NCI-H2196 (cell line): ENCODE measurements at regions not wholly inside any gene's neighbourhood (a gene's known extent, or its start where the extent isn't known, plus 50 kb on each side); places are given as distances from the start of the nearest gene placed in this dataset.

Source experiments
- DNase-seq: peaks from one replicate; lab custom pipeline; 2025; ENCODE audit not compliant: unreplicated experiment; lab: John Stamatoyannopoulos, UW

DNA sequence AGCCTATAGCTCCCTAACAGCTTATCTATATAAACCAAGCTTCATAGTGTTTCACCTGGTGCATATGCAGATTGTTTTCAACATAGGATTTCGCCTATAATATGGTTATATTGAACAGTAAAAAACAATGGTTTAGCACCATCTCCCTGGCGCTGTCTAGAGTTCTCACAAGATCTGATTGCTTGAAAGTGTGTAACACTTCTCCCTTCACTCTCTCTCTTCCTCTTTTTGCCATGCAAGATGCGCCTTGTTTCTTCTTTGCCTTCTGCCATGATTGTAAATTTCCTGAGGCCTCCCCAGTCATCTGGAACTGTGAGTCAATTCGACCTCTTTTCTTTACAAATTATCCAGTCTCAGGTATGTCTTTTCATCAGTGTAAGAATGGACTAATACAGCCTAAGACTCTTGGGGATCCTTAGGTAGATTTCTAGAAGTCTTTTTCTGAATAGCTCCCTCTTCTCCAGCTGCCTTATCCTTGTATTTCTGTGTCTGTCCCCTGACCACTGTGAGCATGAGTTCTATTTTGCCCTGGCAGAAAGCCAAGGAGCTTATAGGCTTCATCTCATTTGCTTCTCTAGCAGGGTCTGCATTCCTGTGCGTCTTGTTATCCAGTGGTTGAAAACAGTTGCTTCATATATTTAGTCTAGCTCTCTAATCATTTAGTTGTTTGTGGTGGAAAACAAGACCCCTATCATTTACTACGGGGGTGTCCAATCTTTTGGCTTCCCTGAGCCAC, 401.6 kb downstream of the GPD2 start:
- DNase-seq: no peak

DNA sequence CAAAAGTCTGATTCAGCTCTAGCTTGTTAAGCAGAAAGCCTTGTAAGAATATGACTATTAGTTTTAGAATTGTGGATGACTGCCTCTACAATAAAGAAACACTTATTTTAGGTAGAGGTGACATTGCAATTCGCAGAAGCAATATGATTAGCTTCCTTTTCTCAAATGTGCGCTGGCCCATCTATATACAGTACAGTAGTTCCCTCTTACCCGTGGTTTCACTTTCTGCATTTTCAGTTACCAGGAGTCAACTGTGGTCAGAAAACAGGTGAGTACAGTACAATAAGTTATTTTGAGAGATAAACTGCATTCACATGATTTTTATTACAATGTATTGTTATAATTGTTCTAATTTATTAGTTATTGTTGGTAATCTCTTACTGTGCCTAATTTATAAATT, 405.1 kb downstream of the GPD2 start:
- no peak for DNase-seq

DNA sequence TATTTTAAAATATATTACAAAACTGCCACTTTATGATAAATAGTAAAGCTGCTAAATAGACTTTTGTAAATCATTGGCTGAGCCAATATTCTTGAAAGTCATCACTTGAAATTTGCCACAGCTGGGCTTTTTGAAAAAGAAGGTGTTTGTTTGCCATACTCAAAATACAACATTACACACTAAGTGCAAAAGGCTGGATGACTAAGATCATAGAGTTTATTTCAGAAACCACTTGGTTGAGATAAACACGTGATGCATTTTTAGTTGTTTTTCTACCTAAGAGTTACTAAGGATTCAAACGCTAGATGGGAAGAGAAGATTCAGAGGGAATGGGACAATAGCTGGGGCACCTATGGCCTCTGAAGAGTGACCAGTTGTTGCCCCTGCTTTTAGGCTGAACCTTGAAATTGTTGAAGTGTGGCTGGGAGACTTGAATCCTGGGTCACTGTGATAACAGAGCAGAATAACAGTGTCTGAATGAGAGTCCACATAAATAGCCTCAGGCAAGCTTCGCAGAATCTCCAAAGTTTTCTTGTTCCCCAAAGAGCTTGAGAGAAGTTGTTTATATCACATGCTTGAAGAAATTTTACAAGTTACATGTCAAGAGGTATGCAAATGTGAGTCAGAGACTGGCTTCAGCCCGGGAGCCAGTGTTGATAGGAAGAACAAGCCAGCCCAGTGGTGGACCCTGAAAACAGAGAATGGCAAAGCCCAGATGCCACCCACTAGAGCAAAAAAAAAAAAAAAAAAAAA, 409.8 kb downstream of the GPD2 start:
- DNase-seq: no peak

DNA sequence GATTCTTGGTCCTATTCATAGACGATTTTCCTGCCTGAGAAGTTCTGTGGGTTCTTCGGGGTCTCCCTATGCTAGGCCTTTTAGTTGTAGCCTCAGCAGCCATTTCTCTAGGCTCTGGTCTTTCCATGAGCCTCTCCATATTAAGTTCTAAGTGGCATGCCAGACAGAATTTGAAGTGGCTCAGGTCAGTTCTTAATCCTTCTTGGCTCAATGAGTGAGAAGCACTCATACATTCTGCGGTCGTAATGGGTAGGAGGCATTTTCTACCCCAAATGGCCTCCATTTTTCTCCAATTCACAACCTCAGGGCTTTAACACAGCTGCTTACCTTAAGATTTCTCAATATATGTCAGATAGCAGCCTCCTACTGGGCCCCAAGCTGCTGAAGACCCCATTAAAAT, 405.3 kb upstream of the GALNT5 start:
- no peak for DNase-seq

DNA sequence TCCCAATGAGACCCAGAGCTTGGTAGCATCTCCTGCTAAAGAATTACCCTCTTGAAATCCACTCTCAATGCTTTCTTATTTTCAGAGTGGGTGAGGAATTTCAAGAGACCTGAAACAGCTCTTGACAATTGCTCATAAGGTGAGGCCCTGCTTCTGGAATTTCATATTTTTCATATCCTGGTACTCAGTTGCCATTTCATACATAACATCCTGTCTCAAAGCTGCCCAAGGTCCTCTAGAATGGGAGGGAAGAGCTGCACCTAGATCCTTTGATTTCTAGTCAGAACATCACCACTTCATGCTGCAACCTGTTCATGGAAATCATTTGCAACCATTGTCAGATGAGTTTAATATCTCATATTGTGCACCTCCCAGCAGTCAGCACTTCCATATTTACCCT, 404.8 kb upstream of the GALNT5 start:
- no peak for DNase-seq

DNA sequence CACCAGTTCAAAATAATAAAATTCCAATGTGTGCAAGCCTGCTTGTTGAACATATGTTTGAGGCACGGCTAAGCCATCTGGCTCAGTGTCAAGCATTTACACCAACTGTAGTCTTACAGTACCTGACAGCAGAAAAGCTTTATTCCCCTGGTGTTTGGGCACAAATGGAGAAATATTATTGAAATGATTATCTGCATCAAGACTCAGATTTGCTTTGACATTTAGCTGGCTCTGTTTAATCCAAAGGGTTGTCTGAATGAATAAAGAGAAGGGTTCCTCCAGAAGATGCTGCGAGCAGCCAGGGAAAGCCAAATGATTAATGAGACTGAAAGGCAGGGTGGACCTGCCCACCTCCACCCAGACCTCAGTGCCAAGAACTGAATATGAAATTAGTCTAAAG, 393.2 kb upstream of the GALNT5 start:
- no peak for DNase-seq

DNA sequence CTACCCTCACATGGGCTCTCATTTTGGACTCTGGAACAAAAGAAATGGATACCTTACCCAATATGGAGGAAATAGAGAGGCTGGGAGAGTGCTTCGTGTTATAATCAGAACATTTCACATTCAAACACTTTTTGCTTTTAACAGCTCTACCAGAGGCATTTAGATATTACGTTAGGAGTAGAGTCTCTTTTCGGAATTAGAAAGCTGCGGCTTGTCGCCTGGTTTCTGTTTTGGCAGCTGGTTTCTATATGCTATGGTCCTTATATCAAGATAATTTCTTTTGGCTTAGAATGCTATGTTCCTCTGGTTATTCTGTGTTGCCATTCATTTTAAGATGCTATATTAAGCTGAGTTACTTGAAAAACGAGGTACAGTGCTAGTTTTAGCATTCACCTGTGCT, 392.8 kb upstream of the GALNT5 start:
- DNase-seq: no peak

DNA sequence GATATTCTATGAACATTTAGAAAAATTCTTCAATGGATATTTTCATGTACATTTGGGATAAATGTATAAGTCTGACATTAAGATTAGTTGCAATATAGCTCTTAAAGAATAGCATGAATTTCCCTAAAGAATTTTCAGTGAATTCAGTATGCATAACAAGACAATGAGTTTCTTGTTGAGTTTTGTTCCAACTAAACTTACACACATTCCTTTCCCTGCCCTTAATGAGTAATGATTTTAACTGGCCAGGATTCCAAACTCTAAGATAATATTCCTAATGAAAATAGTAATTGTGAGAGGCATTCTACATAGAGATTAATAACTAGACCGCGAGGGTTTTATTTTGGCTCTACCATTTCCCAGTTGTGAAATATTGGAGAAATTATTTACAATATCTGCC, 390.3 kb upstream of the GALNT5 start:
- DNase-seq: no peak

DNA sequence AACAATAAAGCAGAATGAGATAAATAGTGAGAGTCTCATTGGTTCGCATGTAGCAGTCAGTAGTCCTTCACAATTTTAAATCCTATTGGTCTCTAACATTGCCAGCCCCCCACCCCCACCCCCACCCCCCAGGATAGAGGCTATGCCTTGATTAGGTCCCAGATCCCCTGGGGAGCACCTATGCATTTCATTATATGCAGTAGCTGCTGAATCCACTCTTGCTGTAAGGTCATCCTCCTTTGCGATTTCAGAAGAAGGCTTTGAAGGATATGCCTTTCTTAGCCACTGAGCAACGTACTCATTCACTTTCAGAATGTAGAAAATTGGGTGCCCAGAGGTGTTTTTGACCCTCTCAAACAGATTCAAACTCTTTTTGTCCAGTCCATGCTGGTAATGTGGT, 382.8 kb upstream of the GALNT5 start:
- no peak for DNase-seq

DNA sequence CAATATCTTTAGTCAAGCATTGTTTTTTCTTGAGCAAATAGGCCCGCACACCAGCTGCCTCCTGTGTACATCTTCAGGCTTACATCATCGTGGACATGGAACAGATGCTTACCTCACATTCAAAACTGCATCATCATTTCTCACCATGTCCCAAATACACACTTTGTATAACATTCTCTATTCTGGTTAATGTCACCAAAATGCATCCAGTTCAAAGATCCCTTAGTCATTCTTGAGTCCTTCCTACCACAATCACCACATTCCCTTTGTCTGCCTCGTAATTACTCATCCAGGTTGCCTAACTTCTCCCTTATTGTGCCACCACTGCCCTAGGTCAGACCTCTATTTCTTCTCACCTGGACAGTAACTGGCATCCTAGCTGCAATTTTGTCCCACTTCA, 373.7 kb upstream of the GALNT5 start:
- no peak for DNase-seq

DNA sequence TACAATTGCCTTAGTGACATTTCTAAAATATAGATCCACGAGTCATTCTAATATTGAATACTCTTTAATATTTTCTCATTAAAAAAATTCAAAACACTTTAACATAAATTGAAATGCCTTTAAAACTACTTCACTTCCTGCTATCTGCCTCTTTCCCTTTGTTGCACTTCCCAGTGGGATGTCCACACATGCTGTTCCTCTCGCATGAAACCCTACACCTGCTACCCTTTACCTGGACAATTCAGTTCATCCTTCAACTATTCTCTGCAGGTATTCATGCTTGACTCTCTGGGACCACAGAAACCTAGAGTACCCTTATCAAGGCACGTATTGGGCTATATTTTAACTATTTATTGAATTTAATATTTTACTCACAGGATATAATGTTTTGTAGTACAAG, 373.3 kb upstream of the GALNT5 start:
- DNase-seq: no peak

DNA sequence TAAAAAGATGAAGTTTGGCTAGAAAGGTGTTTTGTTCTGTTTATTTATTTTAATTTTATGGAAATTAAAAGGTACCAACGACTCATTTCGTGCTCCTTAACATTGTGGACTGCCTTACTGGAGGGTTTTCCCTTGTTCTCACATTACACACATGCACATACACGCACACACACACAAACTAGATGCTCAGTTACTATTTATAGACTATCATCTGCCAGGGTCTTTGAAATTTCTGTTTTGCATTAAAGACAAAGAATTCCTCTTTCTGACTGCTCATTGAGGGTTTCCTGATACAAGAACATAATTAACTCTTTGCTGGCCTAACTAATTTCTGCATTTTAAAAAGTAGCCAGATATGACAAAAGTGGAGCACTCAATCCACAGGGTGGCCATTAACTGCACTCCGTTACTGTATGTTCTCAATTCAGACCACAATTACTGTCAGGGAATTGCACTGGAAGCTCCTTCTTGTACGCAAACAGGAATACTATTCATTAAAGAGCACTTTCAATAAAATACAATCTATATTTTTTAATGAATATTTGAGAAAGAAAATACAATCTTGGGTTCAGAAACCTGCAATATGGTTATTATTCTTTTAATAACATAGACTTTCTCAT, 366.9 kb upstream of the GALNT5 start:
- DNase-seq: no peak

DNA sequence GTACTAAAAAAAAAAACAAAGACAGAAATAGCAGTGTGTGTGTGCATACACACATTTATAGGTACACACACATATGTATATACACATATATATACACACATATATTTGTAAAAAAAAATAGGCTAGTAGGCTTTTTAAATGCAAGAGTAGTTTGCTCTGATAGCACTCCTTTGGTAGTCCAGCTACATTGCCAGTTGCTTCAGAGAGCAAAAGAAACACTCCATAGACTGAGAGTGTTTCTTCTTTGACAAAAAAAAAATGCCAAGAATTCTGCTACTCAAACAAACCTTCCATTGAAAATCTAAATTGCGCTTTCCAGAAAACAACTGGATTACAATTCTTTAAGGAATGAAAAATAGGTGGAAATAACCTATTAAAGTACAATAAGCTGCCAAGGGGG, 365.9 kb upstream of the GALNT5 start:
- no peak for DNase-seq

DNA sequence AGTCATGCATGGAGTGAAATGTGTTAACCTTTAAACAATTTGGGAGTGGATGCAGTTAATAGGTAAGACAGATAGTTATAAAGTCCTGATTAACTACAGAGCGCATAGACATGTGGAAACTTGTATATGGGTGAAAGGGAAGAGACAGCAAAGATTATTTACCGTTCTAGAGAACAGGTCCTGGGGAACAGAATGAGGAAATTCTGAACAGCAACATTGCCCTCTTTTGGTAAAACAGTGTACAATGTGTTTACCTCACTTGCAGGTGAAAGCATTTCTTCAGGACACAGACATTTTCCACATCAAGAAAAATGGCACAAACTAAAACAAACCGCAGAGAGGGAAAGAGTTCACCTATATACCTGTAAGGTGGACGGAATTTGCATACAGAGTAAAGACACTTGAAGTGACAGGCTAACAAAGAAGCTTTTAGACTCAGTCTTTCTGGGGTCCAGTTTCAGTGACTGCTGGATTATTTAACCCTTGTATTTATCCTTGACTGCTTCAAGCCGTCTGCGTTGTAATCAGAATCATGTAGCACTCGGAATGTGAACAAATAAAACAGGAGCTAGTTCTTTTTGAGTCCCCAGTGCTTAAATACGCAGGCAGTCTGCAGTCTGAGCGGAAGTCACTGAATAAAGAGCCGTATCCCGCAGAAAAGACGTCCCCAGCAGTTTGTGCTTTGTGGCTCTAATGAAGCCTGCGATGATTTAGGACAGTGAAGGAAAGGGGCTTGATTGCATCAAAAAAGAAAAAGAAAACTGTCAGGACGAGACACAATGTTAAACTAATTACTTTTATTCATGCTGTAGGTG, 364.8 kb upstream of the GALNT5 start:
- DNase-seq: peak; percentile 57

DNA sequence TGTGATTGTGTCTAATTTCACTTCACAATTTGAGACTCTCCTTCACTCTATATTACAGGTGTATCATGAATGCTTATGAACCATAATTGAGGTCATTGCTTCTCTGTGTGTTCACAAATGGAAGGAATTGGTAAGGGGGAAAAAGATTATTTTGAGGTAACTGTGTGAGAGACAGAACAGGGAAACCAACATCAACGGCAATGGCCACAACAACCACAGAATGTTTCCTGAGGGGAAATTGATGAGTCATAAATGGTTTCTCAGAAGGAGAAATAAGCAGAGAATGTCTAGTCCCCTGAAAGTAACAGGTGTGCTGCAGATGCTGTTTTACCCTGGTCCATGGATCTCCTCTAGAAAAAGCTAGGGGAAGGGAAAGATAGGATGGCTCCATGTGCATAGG, 361.2 kb upstream of the GALNT5 start:
- no peak for DNase-seq

DNA sequence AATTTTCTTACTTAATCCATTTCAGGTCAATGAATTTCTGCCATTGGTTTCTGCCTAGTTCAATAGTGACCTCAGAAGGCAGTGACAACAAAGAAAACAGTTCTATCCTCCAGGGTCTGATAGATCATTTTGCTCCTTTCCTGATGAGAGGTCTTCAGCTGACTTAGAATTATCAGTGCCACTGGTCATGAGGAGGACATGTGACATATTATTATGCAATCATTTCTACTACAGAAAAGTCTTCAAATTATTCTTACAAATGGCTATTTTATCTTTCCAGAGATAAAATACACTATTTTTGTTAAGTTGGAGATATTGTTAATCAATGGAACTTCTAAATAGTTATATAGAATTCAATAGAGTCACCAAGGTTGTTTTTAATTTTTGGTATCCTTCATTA, 360.0 kb upstream of the GALNT5 start:
- DNase-seq: no peak

DNA sequence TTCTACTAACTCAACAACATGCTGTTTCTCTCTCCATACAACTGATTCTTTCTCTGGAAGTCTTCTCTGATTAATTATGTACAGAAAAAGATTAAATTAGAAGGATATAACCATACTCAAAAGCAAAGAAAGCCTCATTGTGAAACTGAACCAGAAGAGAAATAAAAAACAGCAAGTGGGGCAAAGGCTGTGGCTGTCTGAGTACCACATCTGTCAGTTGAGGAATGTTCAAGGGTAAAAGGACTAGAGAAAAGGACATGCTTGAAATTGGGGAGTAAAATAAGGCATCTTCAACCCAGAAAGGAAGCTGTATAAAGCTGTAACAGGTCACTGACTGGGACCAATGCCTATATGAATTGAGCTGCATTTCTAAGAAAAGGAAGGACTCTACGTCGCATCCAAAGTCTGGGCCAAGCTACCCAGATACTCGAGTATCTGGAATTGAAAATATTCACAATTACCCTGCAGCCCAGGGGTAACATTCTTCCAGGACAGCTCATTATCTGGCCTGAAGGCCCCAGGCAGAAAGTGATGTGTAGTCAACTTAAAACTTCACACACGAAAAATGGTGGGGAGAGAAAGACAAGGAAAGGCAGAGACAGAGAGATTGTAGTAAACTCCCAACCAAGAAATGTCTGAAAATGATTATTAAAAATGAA, 356.0 kb upstream of the GALNT5 start:
- DNase-seq: no peak

DNA sequence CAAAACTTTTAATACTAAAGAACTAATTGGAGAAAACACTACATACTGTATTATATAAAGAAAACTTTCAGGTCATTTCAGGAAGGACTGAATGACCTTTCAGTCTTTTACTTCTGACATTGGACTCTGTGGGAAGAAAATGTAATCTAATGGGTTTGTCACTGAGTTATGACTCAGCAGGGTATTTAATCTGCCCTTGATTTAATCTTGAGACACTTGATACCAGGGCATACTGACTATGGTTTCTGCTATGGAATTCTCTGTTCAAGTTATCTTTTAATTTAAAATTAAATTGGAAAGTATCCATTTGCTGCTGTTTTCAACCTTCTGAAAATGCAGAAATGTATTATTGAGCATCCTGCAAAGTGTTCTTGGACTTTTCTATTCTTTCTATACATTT, 354.2 kb upstream of the GALNT5 start:
- no peak for DNase-seq

DNA sequence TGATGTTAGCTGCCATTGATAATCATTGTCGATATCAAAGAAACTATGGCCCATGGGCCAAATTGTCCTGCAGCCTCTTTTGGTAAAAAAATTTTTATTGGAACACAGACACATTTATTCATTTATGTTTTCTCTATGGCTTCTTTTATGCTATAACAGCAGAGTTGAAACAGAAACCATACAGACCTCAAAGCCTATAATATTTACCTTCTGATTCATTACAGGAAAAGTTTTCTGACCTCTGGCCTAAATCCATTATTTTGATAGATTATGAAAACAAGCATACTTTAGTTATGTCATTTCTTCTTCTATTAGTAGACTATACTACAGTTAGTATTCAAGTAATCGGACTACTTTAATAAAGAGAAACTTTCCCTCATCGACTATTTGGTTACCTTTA, 349.7 kb upstream of the GALNT5 start:
- DNase-seq: no peak

DNA sequence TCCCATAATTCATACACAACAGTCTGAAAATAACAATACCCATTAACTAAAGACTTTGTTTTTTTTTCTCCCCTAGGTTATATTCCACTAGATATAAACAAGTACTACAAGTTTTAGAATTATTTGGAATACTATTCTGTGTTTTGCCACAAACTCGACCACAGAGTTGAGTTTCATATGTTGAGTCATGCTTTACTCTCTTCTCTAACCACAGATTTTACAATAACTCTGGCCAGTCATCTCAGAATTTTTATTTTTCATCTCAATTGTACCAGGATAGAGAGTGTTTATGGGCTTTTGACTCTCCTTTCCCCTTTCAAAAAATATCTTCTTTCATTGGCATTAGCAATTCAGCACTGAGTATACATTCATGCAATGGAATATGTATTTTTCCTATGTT, 348.7 kb upstream of the GALNT5 start:
- no peak for DNase-seq

DNA sequence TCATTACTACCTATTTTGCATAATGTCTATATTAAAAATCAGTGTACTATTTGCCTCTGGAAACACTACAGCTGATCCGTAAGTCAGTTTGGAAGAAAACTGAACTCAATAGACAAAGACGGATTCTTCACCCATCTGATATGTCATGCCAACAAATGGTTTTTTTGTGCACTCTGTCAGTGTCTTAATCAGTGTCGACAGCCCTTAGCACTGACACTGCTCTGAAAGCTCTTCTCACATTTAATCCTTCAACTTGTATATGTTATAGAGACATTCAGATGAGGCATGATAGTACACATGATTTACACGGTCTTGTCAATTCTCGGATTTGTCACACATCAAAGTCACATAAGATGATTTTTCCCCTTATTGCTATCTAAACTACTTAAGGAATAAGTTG, 347.5 kb upstream of the GALNT5 start:
- no peak for DNase-seq
